HG03565 (cell line): ENCODE measurements at regions not wholly inside any gene's neighbourhood (a gene's known extent, or its start where the extent isn't known, plus 50 kb on each side); places are given as distances from the start of the nearest gene placed in this dataset.

Source experiments
- ATAC-seq: cut with Tn5 transposase; IDR thresholded peaks from one replicate; pipeline ENCODE4 v1.9.1; 2021; ENCODE audit warnings: mild to moderate bottlenecking, moderate library complexity; ENCODE audit not compliant: unreplicated experiment

GRCh38 chr5:86971034-86971571, 296.6 kb upstream of the RASA1 start:
- ATAC-seq, result peak; percentile 54

- ATAC-seq, result no peak
Observed at GRCh38 chr5:86974955-86975354, 292.7 kb upstream of the RASA1 start.

GRCh38 chr5:86977190-86977589, 290.5 kb upstream of the RASA1 start:
- no peak for ATAC-seq

- ATAC-seq, result no peak
Observed at GRCh38 chr5:86977808-86978207, 289.9 kb upstream of the RASA1 start.

- peak; percentile 61 for ATAC-seq
Observed at GRCh38 chr5:86979811-86980411, 287.8 kb upstream of the RASA1 start.

GRCh38 chr5:86981898-86982297, 285.8 kb upstream of the RASA1 start:
- ATAC-seq, result no peak

- ATAC-seq, result no peak
Observed at GRCh38 chr5:86983208-86983607, 284.5 kb upstream of the RASA1 start.

- ATAC-seq, result no peak
Observed at GRCh38 chr5:86986837-86987236, 280.8 kb upstream of the RASA1 start.

GRCh38 chr5:86997516-86997915, 270.2 kb upstream of the RASA1 start:
- no peak for ATAC-seq

GRCh38 chr5:86999951-87000350, 267.7 kb upstream of the RASA1 start:
- no peak for ATAC-seq

GRCh38 chr5:87002485-87002884, 265.2 kb upstream of the RASA1 start:
- ATAC-seq, result no peak

GRCh38 chr5:87004101-87004500, 263.6 kb upstream of the RASA1 start:
- no peak for ATAC-seq

- no peak for ATAC-seq
Observed at GRCh38 chr5:87007737-87008136, 259.9 kb upstream of the RASA1 start.

GRCh38 chr5:87008751-87009560, 258.7 kb upstream of the RASA1 start:
- ATAC-seq, result no peak

- no peak for ATAC-seq
Observed at GRCh38 chr5:87010736-87011135, 256.9 kb upstream of the RASA1 start.

GRCh38 chr5:87015901-87016300, 251.8 kb upstream of the RASA1 start:
- no peak for ATAC-seq

- peak; percentile 85 for ATAC-seq
Observed at GRCh38 chr5:87020099-87020934, 247.4 kb upstream of the RASA1 start.

GRCh38 chr5:87022415-87022814, 245.3 kb upstream of the RASA1 start:
- no peak for ATAC-seq

GRCh38 chr5:87027570-87027969, 240.1 kb upstream of the RASA1 start:
- ATAC-seq, result no peak

- no peak for ATAC-seq
Observed at GRCh38 chr5:87029951-87030350, 237.7 kb upstream of the RASA1 start.

GRCh38 chr5:87030699-87031098, 237.0 kb upstream of the RASA1 start:
- ATAC-seq, result no peak
